ENCODE measurements at regions not wholly inside any gene's neighbourhood (a gene's known extent, or its start where the extent isn't known, plus 50 kb on each side); places are given as distances from the start of the nearest gene placed in this dataset.

- Histone ChIP-seq H3K27ac (no peak overlapping the region), H3K36me3 (peaks cover 5 to 95% (median 66%) of the 10 kb centered on the region in 6 donors), H3K4me1 (no peaks in the 10 kb centered on the region), H3K4me3 (no peak overlapping the region), H3K27me3 (replicated peaks in 1 of 7) (no peaks in the 10 kb centered on the region), H3K9me3 (no peaks in the 10 kb centered on the region)
- TF ChIP-seq CTCF (IDR thresholded peaks at IDR 0.05 in 8 of 11, conservative IDR thresholded peaks at IDR 0.05 in 3 of 11) (no peak), POLR2A (IDR thresholded peaks at IDR 0.05) (no peak), POLR2AphosphoS5 (IDR thresholded peaks at IDR 0.05) (no peak)
- DNase-seq: no peak
- WGBS, 5 donors: 64 to 88% (median 77%) methylated on average over 3 of the region's 3 CpGs
- intact Hi-C loops (cut with DNase I; ENCODE audit: low total_unique reads): no loop called here
Measured at GRCh38 chr7:149552799-149553198, 55.2 kb upstream of the ZNF746 start.

Data from spleen (tissue), 11 donors.